GM12801 (cell line): ENCODE measurements at regions not wholly inside any gene's neighbourhood (a gene's known extent, or its start where the extent isn't known, plus 50 kb on each side); places are given as distances from the start of the nearest gene placed in this dataset.

Source experiments
- CTCF ChIP-seq: IDR thresholded peaks from one replicate; pipeline ENCODE4 v1.5.1; 2011; ENCODE audit warnings: control low read depth; ENCODE audit not compliant: insufficient read length; ENCODE audit errors: extremely low read depth

GRCh38 chr13:106281426-106281825 lies 254.0 kb downstream of the EFNB2 start:
- no peak for TF ChIP-seq CTCF

GRCh38 chr13:106277484-106278154 lies 257.8 kb downstream of the EFNB2 start:
- TF ChIP-seq CTCF: no peak

GRCh38 chr13:106276876-106277275 lies 258.6 kb downstream of the EFNB2 start:
- no peak for TF ChIP-seq CTCF

- no peak for TF ChIP-seq CTCF
Observed at GRCh38 chr13:106275446-106276032, 259.9 kb downstream of the EFNB2 start.

GRCh38 chr13:106274551-106275203 lies 260.8 kb downstream of the EFNB2 start:
- no peak for TF ChIP-seq CTCF

- no peak for TF ChIP-seq CTCF
Observed at GRCh38 chr13:106263801-106264200, 271.7 kb downstream of the EFNB2 start.

GRCh38 chr13:106262886-106263285 lies 272.6 kb downstream of the EFNB2 start:
- TF ChIP-seq CTCF: no peak
